Dedifferentiated amniotic fluid mesenchymal stem cell (primary cell): ENCODE measurements at regions not wholly inside any gene's neighbourhood (a gene's known extent, or its start where the extent isn't known, plus 50 kb on each side); places are given as distances from the start of the nearest gene placed in this dataset.

ENCODE experiments used
- DNase-seq: peaks from one replicate; pipeline ENCODE4 v3.0.0-alpha.2; 2016; ENCODE audit errors: extremely low spot score

DNA sequence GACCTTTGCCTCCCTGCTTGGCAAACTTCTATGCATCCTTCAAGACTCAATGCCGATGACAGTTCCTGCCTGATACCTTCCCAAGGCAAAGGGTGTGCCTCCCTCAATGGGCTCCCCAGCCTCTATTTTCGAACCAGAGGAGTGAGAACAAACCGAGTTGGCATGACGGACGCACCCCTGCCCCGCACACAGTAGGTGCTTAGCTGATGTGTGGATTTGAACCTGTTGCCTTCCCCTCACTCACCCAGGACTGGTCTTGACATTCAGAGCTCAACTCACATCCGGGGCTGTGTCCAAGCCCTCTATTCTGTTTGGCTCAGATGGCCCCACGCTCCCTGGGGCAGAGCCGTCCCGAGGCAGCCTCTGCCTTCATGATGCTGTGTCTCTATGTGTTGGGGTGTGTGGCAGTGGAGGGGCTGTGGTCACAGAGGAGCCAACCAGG, 52.2 kb upstream of the SLC6A11 start:
- DNase-seq = no peak

DNA sequence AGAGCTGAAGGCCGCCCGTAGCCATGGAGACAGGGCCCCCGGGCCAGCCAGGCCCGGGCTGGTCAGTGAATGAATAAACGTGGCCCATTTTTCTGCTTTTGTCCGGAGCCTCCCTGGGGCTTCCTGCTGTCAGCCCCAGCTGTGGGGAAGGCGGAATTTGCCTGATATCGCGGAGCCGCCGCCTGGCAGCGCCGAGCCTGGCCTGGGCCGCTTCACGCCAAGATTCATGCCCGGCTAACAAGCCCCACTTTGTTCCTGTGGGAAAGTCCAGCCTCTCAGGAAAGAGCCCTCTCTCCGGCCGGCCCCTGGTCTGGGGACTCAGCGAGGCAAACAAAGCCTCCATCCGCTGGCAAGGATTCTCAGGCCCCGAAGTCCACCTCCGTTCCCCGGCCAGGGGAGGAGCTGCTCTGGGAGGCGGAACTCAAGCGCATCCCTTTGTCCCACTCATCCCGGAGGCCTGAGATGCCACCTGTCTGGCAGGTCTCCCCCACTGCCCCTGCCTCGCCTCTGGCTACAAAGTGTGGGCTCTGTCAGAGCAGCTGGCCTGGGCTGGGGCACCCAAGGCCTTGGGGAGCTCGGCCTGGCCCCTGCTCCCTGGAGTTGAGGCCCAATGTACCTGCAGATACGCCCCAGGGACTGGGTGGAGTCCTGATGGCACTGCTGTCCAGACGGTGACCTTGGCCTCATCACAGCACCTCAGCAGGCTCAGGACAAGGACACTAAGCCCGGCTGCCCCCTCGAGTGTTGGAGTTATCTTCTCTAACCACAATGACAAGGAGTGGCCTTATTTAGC, 51.6 kb upstream of the SLC6A11 start:
- no peak for DNase-seq

DNA sequence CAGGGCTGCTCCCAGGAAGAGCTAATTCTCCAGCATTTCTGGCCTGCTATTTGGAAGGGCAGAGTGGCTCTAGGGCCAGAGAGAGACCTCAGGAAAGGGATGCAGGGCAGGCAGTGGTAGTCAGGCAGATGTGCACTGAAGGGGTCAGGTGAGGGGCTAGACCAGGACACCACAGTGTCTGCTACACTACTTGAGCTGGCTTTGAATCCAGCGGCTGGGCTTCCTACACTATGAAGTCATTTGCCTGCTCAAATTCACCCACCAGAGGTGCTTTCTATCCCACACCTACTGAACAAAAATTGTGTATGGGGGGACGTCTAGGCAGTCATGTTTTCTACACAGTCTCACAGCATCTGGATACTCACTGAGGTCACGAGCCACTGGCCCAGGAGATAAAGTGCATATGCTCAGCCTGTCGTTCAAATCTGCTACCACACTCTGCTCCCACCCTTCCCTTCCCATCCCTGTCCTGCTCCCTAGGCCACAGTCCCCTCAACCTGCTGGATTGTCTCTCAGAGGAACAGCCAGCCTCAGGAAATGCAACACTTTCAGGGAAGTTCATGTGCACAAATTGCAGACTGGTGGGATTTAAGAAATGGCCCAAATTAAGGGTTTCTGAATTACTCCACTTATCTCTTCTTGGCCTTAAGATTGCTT, 49.9 kb upstream of the SLC6A11 start:
- DNase-seq = no peak
